WTC11 (cell line): ENCODE measurements at regions not wholly inside any gene's neighbourhood (a gene's known extent, or its start where the extent isn't known, plus 50 kb on each side); places are given as distances from the start of the nearest gene placed in this dataset.

Experiments used
- ATAC-seq: fragments of 200-7000 bp; cut with Tn5 transposase; 2 replicates; pipeline ENCODE4 v1.10.0; 2021; ENCODE audit warnings: mild to moderate bottlenecking, moderate library complexity
- CTCF ChIA-PET: fragments of 300-600 bp; sonication (Branson Sonifier 250); formaldehyde crosslinking; loops from one replicate; lab custom pipeline; 2021; ENCODE audit warnings: antibody characterized with exemption; lab: Charles Lee
- POLR2A ChIA-PET: fragments of 350-600 bp; sonication (Branson Sonifier 250); formaldehyde crosslinking; loops from one replicate; lab custom pipeline; 2021; ENCODE audit warnings: antibody characterized with exemption; lab: Charles Lee
- DNase-seq: peaks from one replicate; pipeline ENCODE4 v3.0.0; 2021; ENCODE audit warnings: low spot score
- H3K27ac Mint-ChIP-seq: 2 replicates; pipeline ENCODE4 v1.8.0; 2021; ENCODE audit warnings: mixed read lengths
- H3K27me3 Mint-ChIP-seq: 2 replicates; pipeline ENCODE4 v1.8.0; 2021; ENCODE audit warnings: low read depth, mild to moderate bottlenecking, moderate library complexity, mixed read lengths
- H3K36me3 Mint-ChIP-seq: 2 replicates; pipeline ENCODE4 v1.8.0; 2021; ENCODE audit warnings: mixed read lengths
- H3K4me1 Mint-ChIP-seq: 2 replicates; pipeline ENCODE4 v1.8.0; 2022; ENCODE audit warnings: mixed read lengths
- H3K4me3 Mint-ChIP-seq: 2 replicates; pipeline ENCODE4 v1.8.0; 2021; ENCODE audit warnings: mild to moderate bottlenecking, moderate library complexity, mixed read lengths
- H3K9me3 Mint-ChIP-seq: 2 replicates; pipeline ENCODE4 v1.8.0; 2021; ENCODE audit warnings: mixed read lengths
- ATF1 ChIP-seq: sonication (generic); formaldehyde crosslinking; IDR thresholded peaks from 2 replicates; pipeline ENCODE4 v1.8.1; 2023; ENCODE audit warnings: mild to moderate bottlenecking, moderate library complexity, missing genetic modification reagents
- ELF4 ChIP-seq: sonication (generic); formaldehyde crosslinking; IDR thresholded peaks from 2 replicates; pipeline ENCODE4 v1.8.1; 2022; ENCODE audit warnings: low read depth, mild to moderate bottlenecking, moderate library complexity, missing genetic modification reagents
- GRHL2 ChIP-seq: fragments of 250-450 bp; sonication (Bioruptor Pico); IDR thresholded peaks from 2 replicates; pipeline ENCODE4 v1.8.0; 2022; ENCODE audit warnings: mild to moderate bottlenecking, moderate library complexity; ENCODE audit not compliant: insufficient replicate concordance, severe bottlenecking
- GTF2I ChIP-seq: fragments of 250-450 bp; sonication (Bioruptor Pico); conservative IDR thresholded peaks from 2 replicates; pipeline ENCODE4 v1.4.0; 2021; ENCODE audit warnings: mild to moderate bottlenecking
- JAZF1 ChIP-seq: fragments of 250-450 bp; sonication (Bioruptor Pico); IDR thresholded peaks from 2 replicates; pipeline ENCODE4 v1.9.0; 2021; ENCODE audit warnings: moderate library complexity, mild to moderate bottlenecking, inconsistent platforms
- OVOL2 ChIP-seq: fragments of 250-450 bp; sonication (Bioruptor Pico); IDR thresholded peaks from 2 replicates; pipeline ENCODE4 v1.9.0; 2021; ENCODE audit warnings: mild to moderate bottlenecking, borderline replicate concordance
- SOX15 ChIP-seq: fragments of 250-450 bp; sonication (Bioruptor Pico); IDR thresholded peaks from 2 replicates; pipeline ENCODE4 v1.9.0; 2021; ENCODE audit warnings: mild to moderate bottlenecking
- ZNF396 ChIP-seq: fragments of 250-450 bp; sonication (Bioruptor Pico); IDR thresholded peaks from 2 replicates; pipeline ENCODE4 v1.8.0; 2021; ENCODE audit warnings: mild to moderate bottlenecking, moderate library complexity, borderline replicate concordance
- TF ChIP-seq, protein P1 (sequence below): sonication (generic); formaldehyde crosslinking; conservative IDR thresholded peaks from 2 replicates; pipeline ENCODE4 v1.8.1; 2022; ENCODE audit warnings: mild to moderate bottlenecking, missing genetic modification reagents
- TF ChIP-seq, protein P2 (sequence below): sonication (generic); formaldehyde crosslinking; IDR thresholded peaks from 2 replicates; pipeline ENCODE4 v1.8.1; 2023; ENCODE audit warnings: mild to moderate bottlenecking, missing genetic modification reagents, moderate library complexity
- TF ChIP-seq, protein P3 (sequence below): sonication (generic); formaldehyde crosslinking; IDR thresholded peaks from 2 replicates; pipeline ENCODE4 v1.8.1; 2023; ENCODE audit warnings: mild to moderate bottlenecking, missing genetic modification reagents, moderate library complexity
- TF ChIP-seq, protein P4 (sequence below): sonication (generic); formaldehyde crosslinking; IDR thresholded peaks from 2 replicates; pipeline ENCODE4 v1.8.1; 2023; ENCODE audit warnings: mild to moderate bottlenecking, missing genetic modification reagents
- TF ChIP-seq, protein P5 (sequence below): sonication (generic); formaldehyde crosslinking; IDR thresholded peaks from 2 replicates; pipeline ENCODE4 v1.8.1; 2022; ENCODE audit warnings: mild to moderate bottlenecking, moderate library complexity, missing genetic modification reagents
- TF ChIP-seq, protein P6 (sequence below): fragments of 250-450 bp; sonication (Bioruptor Pico); conservative IDR thresholded peaks from 2 replicates; pipeline ENCODE4 v1.9.0; 2021; ENCODE audit warnings: mild to moderate bottlenecking
- TF ChIP-seq, protein P7 (sequence below): sonication (generic); formaldehyde crosslinking; IDR thresholded peaks from 2 replicates; pipeline ENCODE4 v1.8.0; 2022; ENCODE audit warnings: mild to moderate bottlenecking, missing genetic modification reagents
- TF ChIP-seq, protein P8 (sequence below): fragments of 250-450 bp; sonication (Bioruptor Pico); IDR thresholded peaks from 2 replicates; pipeline ENCODE4 v1.9.0; 2021; ENCODE audit warnings: mild to moderate bottlenecking
- TF ChIP-seq, protein P9 (sequence below): fragments of 250-450 bp; sonication (Bioruptor Pico); IDR thresholded peaks from 2 replicates; pipeline ENCODE4 v1.8.0; 2021; ENCODE audit warnings: mild to moderate bottlenecking
- TF ChIP-seq, protein P10 (sequence below): fragments of 200-600 bp; IDR thresholded peaks from 2 replicates; pipeline ENCODE4 v1.8.0; 2022; ENCODE audit warnings: antibody characterized with exemption

DNA sequence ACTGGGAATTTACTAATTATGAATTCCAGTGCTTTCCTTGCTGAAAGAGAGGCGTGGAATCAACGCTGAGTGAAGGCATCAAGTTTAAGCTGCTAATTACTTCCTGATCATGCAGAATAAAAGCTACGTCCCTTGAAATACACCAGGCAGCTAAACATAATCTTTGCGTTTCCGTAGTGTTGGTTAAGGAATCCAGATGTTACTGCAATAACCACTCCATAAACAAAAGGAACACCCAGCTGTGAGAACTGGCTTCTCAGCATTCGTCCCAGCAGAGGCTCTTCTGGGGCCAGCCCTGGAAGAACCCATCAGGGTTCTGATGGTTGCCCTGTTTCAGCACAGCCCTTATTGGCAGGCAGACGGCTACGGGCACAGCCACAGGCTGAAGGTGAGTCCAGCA is 111.4 kb downstream of the CDH26 start:
- no peak for ATAC-seq
- POLR2A ChIA-PET, result no interaction called here
- H3K36me3 Mint-ChIP-seq, result peaks cover 3% of the 10 kb centered on the region; the same call in 1 of the 2 replicates
- no peak overlapping the region for H3K27ac Mint-ChIP-seq
- H3K27me3 Mint-ChIP-seq, result peaks cover 50% of the 10 kb centered on the region
- H3K9me3 Mint-ChIP-seq, result peaks cover 25% of the 10 kb centered on the region
- DNase-seq, result no peak
- TF ChIP-seq SOX15 (CRISPR knock-in tag) (no peak), JAZF1 (no peak), OVOL2 (no peak), ELF4 (CRISPR knock-in tag) (no peak), GRHL2 (no peak), GTF2I (CRISPR knock-in tag) (no peak), ZNF396 (no peak), ATF1 (CRISPR knock-in tag) (no peak)
- TF ChIP-seq, protein P1, sequence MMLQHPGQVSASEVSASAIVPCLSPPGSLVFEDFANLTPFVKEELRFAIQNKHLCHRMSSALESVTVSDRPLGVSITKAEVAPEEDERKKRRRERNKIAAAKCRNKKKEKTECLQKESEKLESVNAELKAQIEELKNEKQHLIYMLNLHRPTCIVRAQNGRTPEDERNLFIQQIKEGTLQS (CRISPR knock-in tag), result no peak
- TF ChIP-seq, protein P2, sequence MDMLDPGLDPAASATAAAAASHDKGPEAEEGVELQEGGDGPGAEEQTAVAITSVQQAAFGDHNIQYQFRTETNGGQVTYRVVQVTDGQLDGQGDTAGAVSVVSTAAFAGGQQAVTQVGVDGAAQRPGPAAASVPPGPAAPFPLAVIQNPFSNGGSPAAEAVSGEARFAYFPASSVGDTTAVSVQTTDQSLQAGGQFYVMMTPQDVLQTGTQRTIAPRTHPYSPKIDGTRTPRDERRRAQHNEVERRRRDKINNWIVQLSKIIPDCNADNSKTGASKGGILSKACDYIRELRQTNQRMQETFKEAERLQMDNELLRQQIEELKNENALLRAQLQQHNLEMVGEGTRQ (CRISPR knock-in tag), result no peak
- TF ChIP-seq, protein P3, sequence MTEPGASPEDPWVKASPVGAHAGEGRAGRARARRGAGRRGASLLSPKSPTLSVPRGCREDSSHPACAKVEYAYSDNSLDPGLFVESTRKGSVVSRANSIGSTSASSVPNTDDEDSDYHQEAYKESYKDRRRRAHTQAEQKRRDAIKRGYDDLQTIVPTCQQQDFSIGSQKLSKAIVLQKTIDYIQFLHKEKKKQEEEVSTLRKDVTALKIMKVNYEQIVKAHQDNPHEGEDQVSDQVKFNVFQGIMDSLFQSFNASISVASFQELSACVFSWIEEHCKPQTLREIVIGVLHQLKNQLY (CRISPR knock-in tag), result no peak
- TF ChIP-seq, protein P4, sequence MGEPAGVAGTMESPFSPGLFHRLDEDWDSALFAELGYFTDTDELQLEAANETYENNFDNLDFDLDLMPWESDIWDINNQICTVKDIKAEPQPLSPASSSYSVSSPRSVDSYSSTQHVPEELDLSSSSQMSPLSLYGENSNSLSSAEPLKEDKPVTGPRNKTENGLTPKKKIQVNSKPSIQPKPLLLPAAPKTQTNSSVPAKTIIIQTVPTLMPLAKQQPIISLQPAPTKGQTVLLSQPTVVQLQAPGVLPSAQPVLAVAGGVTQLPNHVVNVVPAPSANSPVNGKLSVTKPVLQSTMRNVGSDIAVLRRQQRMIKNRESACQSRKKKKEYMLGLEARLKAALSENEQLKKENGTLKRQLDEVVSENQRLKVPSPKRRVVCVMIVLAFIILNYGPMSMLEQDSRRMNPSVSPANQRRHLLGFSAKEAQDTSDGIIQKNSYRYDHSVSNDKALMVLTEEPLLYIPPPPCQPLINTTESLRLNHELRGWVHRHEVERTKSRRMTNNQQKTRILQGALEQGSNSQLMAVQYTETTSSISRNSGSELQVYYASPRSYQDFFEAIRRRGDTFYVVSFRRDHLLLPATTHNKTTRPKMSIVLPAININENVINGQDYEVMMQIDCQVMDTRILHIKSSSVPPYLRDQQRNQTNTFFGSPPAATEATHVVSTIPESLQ (CRISPR knock-in tag), result no peak
- TF ChIP-seq, protein P5, sequence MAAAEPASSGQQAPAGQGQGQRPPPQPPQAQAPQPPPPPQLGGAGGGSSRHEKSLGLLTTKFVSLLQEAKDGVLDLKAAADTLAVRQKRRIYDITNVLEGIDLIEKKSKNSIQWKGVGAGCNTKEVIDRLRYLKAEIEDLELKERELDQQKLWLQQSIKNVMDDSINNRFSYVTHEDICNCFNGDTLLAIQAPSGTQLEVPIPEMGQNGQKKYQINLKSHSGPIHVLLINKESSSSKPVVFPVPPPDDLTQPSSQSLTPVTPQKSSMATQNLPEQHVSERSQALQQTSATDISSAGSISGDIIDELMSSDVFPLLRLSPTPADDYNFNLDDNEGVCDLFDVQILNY, result no peak
- TF ChIP-seq, protein P6, sequence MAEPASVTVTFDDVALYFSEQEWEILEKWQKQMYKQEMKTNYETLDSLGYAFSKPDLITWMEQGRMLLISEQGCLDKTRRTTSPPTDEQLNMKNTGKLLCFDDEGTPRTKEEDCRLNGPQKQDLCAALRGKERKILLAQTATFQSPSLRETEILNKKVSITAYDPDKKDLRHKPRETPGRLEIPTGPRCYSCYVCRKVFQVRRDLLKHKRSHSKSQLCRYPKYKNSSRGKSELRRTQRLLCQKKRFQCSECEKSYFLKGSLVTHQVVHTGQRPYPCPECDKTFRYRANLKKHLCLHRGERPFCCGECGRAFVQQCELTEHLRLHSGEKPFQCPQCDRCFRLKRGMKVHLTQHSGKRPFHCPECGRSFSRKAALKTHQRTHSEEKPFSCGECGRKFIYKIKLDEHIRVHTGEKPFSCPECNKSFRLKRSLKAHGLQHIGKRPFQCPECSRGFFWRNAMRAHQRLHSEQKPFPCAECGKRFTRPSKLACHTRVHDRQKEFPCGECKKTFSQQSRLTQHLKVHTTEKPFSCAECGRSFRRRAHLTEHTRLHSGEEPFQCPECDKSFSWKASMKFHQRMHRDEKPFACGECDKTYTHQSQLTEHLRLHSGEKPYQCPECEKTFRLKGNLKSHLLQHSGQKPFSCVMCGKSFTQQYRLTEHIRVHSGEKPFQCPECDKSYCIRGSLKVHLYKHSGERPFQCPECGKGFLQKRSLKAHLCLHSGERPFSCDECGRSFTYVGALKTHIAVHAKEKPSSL (CRISPR knock-in tag), result no peak
- TF ChIP-seq, protein P7, sequence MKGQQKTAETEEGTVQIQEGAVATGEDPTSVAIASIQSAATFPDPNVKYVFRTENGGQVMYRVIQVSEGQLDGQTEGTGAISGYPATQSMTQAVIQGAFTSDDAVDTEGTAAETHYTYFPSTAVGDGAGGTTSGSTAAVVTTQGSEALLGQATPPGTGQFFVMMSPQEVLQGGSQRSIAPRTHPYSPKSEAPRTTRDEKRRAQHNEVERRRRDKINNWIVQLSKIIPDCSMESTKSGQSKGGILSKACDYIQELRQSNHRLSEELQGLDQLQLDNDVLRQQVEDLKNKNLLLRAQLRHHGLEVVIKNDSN, result no peak
- TF ChIP-seq, protein P8, sequence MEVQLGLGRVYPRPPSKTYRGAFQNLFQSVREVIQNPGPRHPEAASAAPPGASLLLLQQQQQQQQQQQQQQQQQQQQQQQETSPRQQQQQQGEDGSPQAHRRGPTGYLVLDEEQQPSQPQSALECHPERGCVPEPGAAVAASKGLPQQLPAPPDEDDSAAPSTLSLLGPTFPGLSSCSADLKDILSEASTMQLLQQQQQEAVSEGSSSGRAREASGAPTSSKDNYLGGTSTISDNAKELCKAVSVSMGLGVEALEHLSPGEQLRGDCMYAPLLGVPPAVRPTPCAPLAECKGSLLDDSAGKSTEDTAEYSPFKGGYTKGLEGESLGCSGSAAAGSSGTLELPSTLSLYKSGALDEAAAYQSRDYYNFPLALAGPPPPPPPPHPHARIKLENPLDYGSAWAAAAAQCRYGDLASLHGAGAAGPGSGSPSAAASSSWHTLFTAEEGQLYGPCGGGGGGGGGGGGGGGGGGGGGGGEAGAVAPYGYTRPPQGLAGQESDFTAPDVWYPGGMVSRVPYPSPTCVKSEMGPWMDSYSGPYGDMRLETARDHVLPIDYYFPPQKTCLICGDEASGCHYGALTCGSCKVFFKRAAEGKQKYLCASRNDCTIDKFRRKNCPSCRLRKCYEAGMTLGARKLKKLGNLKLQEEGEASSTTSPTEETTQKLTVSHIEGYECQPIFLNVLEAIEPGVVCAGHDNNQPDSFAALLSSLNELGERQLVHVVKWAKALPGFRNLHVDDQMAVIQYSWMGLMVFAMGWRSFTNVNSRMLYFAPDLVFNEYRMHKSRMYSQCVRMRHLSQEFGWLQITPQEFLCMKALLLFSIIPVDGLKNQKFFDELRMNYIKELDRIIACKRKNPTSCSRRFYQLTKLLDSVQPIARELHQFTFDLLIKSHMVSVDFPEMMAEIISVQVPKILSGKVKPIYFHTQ, result no peak
- TF ChIP-seq, protein P9, sequence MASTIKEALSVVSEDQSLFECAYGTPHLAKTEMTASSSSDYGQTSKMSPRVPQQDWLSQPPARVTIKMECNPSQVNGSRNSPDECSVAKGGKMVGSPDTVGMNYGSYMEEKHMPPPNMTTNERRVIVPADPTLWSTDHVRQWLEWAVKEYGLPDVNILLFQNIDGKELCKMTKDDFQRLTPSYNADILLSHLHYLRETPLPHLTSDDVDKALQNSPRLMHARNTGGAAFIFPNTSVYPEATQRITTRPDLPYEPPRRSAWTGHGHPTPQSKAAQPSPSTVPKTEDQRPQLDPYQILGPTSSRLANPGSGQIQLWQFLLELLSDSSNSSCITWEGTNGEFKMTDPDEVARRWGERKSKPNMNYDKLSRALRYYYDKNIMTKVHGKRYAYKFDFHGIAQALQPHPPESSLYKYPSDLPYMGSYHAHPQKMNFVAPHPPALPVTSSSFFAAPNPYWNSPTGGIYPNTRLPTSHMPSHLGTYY (CRISPR knock-in tag), result no peak
- TF ChIP-seq, protein P10, sequence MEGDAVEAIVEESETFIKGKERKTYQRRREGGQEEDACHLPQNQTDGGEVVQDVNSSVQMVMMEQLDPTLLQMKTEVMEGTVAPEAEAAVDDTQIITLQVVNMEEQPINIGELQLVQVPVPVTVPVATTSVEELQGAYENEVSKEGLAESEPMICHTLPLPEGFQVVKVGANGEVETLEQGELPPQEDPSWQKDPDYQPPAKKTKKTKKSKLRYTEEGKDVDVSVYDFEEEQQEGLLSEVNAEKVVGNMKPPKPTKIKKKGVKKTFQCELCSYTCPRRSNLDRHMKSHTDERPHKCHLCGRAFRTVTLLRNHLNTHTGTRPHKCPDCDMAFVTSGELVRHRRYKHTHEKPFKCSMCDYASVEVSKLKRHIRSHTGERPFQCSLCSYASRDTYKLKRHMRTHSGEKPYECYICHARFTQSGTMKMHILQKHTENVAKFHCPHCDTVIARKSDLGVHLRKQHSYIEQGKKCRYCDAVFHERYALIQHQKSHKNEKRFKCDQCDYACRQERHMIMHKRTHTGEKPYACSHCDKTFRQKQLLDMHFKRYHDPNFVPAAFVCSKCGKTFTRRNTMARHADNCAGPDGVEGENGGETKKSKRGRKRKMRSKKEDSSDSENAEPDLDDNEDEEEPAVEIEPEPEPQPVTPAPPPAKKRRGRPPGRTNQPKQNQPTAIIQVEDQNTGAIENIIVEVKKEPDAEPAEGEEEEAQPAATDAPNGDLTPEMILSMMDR, result no peak
- TF ChIP-seq, all 79 proteins: peak for 0
- no peak overlapping the region for H3K4me3 Mint-ChIP-seq
- CTCF ChIA-PET, result no interaction called here
- H3K4me1 Mint-ChIP-seq, result no peaks in the 10 kb centered on the region
